ENCODE measurements at regions not wholly inside any gene's neighbourhood (a gene's known extent, or its start where the extent isn't known, plus 50 kb on each side); places are given as distances from the start of the nearest gene placed in this dataset.
A peak's percentile ranks its signal among the peaks of the same experiment; 100 is the strongest.

- Mint-ChIP-seq H3K27ac (no peak overlapping the region), H3K4me1 (no peaks in the 10 kb centered on the region), H3K36me3 (no peaks in the 10 kb centered on the region), H3K4me3 (no peak overlapping the region), H3K27me3 (ENCODE audit: low read depth in 2 of 2) (peaks cover 0 to 7% of the 10 kb centered on the region in 2 donors), H3K9me3 (no peaks in the 10 kb centered on the region)
- H3K9me3 ChIP-seq (ENCODE audit: control insufficient read depth, insufficient read depth, low read length) = peaks cover 6% of the 10 kb centered on the region
- no peak for DNase-seq
- H3K4me3 ChIP-seq (ENCODE audit: low read length) = no peak overlapping the region
- intact Hi-C loops (cut with micrococcal nuclease) = no loop called here
- 86% methylated on average over 9 of the region's 9 CpGs for WGBS (ENCODE audit: insufficient coverage)
- no peak overlapping the region for H3K27ac ChIP-seq (ENCODE audit: low read length)
- peaks cover 3% of the 10 kb centered on the region for H3K27me3 ChIP-seq (ENCODE audit: control insufficient read depth, insufficient read depth, low read length)
- TF ChIP-seq CTCF (IDR thresholded peaks at IDR 0.05) = no peak
- ATAC-seq = no peak
- no peaks in the 10 kb centered on the region for H3K36me3 ChIP-seq (ENCODE audit: control insufficient read depth, insufficient read depth, low read length)
- no peaks in the 10 kb centered on the region for H3K4me1 ChIP-seq (ENCODE audit: control insufficient read depth, insufficient read depth, low read length)
These were observed 795.8 kb downstream of the EFNA5 start for GRCh38 chr5:106874974-106875373.

GRCh38 chr5:106874531-106874930 is 796.2 kb downstream of the EFNA5 start:
- Histone ChIP-seq H3K27me3 (ENCODE audit: control insufficient read depth, insufficient read depth, low read length) (peaks cover 3% of the 10 kb centered on the region), H3K27ac (ENCODE audit: low read length) (no peak overlapping the region), H3K9me3 (ENCODE audit: control insufficient read depth, insufficient read depth, low read length) (peaks cover 6% of the 10 kb centered on the region), H3K36me3 (ENCODE audit: control insufficient read depth, insufficient read depth, low read length) (no peaks in the 10 kb centered on the region), H3K4me1 (ENCODE audit: control insufficient read depth, insufficient read depth, low read length) (no peaks in the 10 kb centered on the region), H3K4me3 (ENCODE audit: low read length) (no peak overlapping the region)
- intact Hi-C loops (cut with micrococcal nuclease) = no loop called here
- WGBS (ENCODE audit: insufficient coverage) = 92% methylated on average over 7 of the region's 7 CpGs
- Mint-ChIP-seq H3K36me3 (no peaks in the 10 kb centered on the region), H3K4me3 (no peak overlapping the region), H3K27me3 (ENCODE audit: low read depth in 2 of 2) (peaks cover 0 to 7% of the 10 kb centered on the region in 2 donors), H3K27ac (no peak overlapping the region), H3K4me1 (no peaks in the 10 kb centered on the region), H3K9me3 (no peaks in the 10 kb centered on the region)
- ATAC-seq (peak in 1 of 3 donors; percentile 30), DNase-seq (no peak)
- no peak for TF ChIP-seq CTCF (IDR thresholded peaks at IDR 0.05)

GRCh38 chr5:106873568-106873967 is 797.2 kb downstream of the EFNA5 start:
- no peaks in the 10 kb centered on the region for H3K36me3 Mint-ChIP-seq
- H3K27me3 Mint-ChIP-seq (ENCODE audit: low read depth in 2 of 2) = peaks cover 0 to 7% of the 10 kb centered on the region in 2 donors
- no peaks in the 10 kb centered on the region for H3K4me1 ChIP-seq (ENCODE audit: control insufficient read depth, insufficient read depth, low read length)
- no peak for TF ChIP-seq CTCF (IDR thresholded peaks at IDR 0.05)
- no peaks in the 10 kb centered on the region for H3K4me1 Mint-ChIP-seq
- no peak overlapping the region for H3K27ac ChIP-seq (ENCODE audit: low read length)
- intact Hi-C loops (cut with micrococcal nuclease) = no loop called here
- H3K9me3 Mint-ChIP-seq = no peaks in the 10 kb centered on the region
- DNase-seq = no peak
- H3K9me3 ChIP-seq (ENCODE audit: control insufficient read depth, insufficient read depth, low read length) = peaks cover 6% of the 10 kb centered on the region
- WGBS (ENCODE audit: insufficient coverage) = 81% methylated on average over 12 of the region's 12 CpGs
- no peak for ATAC-seq
- H3K36me3 ChIP-seq (ENCODE audit: control insufficient read depth, insufficient read depth, low read length) = no peaks in the 10 kb centered on the region
- H3K4me3 ChIP-seq (ENCODE audit: low read length) = no peak overlapping the region
- H3K27me3 ChIP-seq (ENCODE audit: control insufficient read depth, insufficient read depth, low read length) = peaks cover 3% of the 10 kb centered on the region
- no peak overlapping the region for H3K27ac Mint-ChIP-seq
- no peak overlapping the region for H3K4me3 Mint-ChIP-seq

- no peak for TF ChIP-seq CTCF (IDR thresholded peaks at IDR 0.05)
- no peak for DNase-seq
- Histone ChIP-seq H3K9me3 (ENCODE audit: control insufficient read depth, insufficient read depth, low read length) (no peaks in the 10 kb centered on the region), H3K27me3 (ENCODE audit: control insufficient read depth, insufficient read depth, low read length) (peaks cover 18% of the 10 kb centered on the region), H3K4me3 (ENCODE audit: low read length) (no peak overlapping the region), H3K36me3 (ENCODE audit: control insufficient read depth, insufficient read depth, low read length) (no peaks in the 10 kb centered on the region), H3K27ac (ENCODE audit: low read length) (no peak overlapping the region), H3K4me1 (ENCODE audit: control insufficient read depth, insufficient read depth, low read length) (peaks cover 3% of the 10 kb centered on the region)
- intact Hi-C loops (cut with micrococcal nuclease) = no loop called here
- H3K27me3 Mint-ChIP-seq (ENCODE audit: low read depth in 2 of 2) = peaks cover 9 to 29% of the 10 kb centered on the region in 2 donors
- no peaks in the 10 kb centered on the region for H3K36me3 Mint-ChIP-seq
- H3K9me3 Mint-ChIP-seq = no peaks in the 10 kb centered on the region
- WGBS (ENCODE audit: insufficient coverage) = 14% methylated on average over 1 of the region's 5 CpGs
- H3K4me1 Mint-ChIP-seq = peaks cover 15 to 16% of the 10 kb centered on the region in 2 donors
- ATAC-seq = peak in 1 of 3 donors; percentile 61
- no peak overlapping the region for H3K27ac Mint-ChIP-seq
- H3K4me3 Mint-ChIP-seq = no peak overlapping the region
These were observed 805.5 kb downstream of the EFNA5 start for GRCh38 chr5:106865279-106865678.

Measured in natural killer cell (primary cell).